Neutrophil (primary cell): ENCODE measurements at regions not wholly inside any gene's neighbourhood (a gene's known extent, or its start where the extent isn't known, plus 50 kb on each side); places are given as distances from the start of the nearest gene placed in this dataset.

ENCODE experiments used
- H3K27ac ChIP-seq: fragments of 200-600 bp; sonication (generic); 2 replicates; pipeline ENCODE4 v1.5.1; 2016; ENCODE audit warnings: mild to moderate bottlenecking, moderate library complexity
- H3K27me3 ChIP-seq: fragments of 200-600 bp; sonication (generic); 2 replicates; pipeline ENCODE4 v1.6.0; 2016; ENCODE audit warnings: mild to moderate bottlenecking
- H3K36me3 ChIP-seq: fragments of 200-600 bp; sonication (generic); 2 replicates; pipeline ENCODE4 v1.5.1; 2017
- H3K4me1 ChIP-seq, 2 experiments: fragments of 200-600 bp in 1 of 2; sonication (generic) in 1 of 2; 1 replicate in 1 of 2; 2 replicates in 1 of 2; pipeline versions ENCODE4 v1.5.1 to v1.6.1; 2013 to 2016; ENCODE audit warnings: low read depth in 1 of 2, low read length in 1 of 2, mild to moderate bottlenecking in 1 of 2, moderate library complexity in 1 of 2; ENCODE audit not compliant: control insufficient read depth in 1 of 2, insufficient read depth in 1 of 2
- H3K4me3 ChIP-seq, 2 experiments: fragments of 200-600 bp in 1 of 2; sonication (generic) in 1 of 2; 1 replicate in 1 of 2; 2 replicates in 1 of 2; pipeline ENCODE4 v1.5.1; 2013 to 2016; ENCODE audit warnings: low read depth in 1 of 2, low read length in 1 of 2, mild to moderate bottlenecking in 1 of 2, moderate library complexity in 1 of 2
- H3K9me3 ChIP-seq: fragments of 200-600 bp; sonication (generic); 2 replicates; pipeline ENCODE4 v1.5.1; 2016
- TF ChIP-seq, protein P1 (sequence below): fragments of 200-600 bp; sonication (generic); IDR thresholded peaks from 2 replicates; pipeline ENCODE4 v1.5.1; 2016; ENCODE audit warnings: antibody characterized with exemption

DNA sequence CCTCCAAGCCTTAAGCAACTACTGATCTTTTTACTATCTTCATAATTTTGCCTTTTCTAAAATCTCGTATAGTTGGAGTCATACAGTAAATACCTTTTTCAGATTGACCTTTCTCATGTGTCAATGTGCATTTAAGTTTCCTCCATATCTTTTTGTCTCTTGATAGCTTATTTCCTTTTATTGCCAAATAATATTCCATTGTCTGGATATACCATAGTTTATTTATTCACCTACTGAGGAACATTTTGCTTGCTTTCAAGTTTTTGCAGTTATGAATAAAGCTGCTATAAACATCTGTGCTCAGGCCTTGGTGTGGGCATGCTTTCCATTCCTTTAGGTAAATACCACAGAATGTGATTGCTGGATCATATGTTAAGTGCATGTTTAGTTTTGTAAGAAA, 161.2 kb upstream of the GNAI1 start:
- Histone ChIP-seq H3K9me3 (no peaks in the 10 kb centered on the region), H3K36me3 (no peaks in the 10 kb centered on the region), H3K4me3 (no peak overlapping the region), H3K27me3 (no peaks in the 10 kb centered on the region), H3K4me1 (no peaks in the 10 kb centered on the region), H3K27ac (no peak overlapping the region)
- TF ChIP-seq, protein P1, sequence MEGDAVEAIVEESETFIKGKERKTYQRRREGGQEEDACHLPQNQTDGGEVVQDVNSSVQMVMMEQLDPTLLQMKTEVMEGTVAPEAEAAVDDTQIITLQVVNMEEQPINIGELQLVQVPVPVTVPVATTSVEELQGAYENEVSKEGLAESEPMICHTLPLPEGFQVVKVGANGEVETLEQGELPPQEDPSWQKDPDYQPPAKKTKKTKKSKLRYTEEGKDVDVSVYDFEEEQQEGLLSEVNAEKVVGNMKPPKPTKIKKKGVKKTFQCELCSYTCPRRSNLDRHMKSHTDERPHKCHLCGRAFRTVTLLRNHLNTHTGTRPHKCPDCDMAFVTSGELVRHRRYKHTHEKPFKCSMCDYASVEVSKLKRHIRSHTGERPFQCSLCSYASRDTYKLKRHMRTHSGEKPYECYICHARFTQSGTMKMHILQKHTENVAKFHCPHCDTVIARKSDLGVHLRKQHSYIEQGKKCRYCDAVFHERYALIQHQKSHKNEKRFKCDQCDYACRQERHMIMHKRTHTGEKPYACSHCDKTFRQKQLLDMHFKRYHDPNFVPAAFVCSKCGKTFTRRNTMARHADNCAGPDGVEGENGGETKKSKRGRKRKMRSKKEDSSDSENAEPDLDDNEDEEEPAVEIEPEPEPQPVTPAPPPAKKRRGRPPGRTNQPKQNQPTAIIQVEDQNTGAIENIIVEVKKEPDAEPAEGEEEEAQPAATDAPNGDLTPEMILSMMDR, result no peak

GRCh38 chr7:79971058-79971457, 163.6 kb upstream of the GNAI1 start:
- Histone ChIP-seq H3K27ac (no peak overlapping the region), H3K4me1 (no peaks in the 10 kb centered on the region), H3K27me3 (no peaks in the 10 kb centered on the region)

DNA sequence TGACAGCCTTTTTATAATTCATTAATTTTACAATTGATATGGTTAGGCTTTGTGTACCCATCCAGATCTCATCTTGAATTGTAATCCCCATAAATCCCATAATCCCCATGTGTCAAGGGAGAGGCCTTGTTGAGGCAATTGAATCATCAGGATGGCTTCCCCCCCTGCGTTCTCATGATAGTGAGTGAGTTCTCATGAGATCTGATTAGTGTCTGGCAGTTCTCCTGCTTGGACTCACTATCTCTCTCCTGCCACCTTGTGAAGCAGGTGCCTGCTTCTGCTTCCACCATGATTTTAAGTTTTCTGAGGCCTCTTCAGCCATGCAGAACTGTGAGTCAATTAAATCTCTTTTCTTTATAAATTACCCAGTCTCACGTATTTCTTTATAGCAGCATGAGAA, 165.7 kb upstream of the GNAI1 start:
- H3K4me3 ChIP-seq, result no peak overlapping the region
- H3K27ac ChIP-seq, result no peak overlapping the region
- no peaks in the 10 kb centered on the region for H3K4me1 ChIP-seq
- H3K27me3 ChIP-seq, result no peaks in the 10 kb centered on the region
- TF ChIP-seq, protein P1, result no peak
- no peaks in the 10 kb centered on the region for H3K9me3 ChIP-seq
- H3K36me3 ChIP-seq, result no peaks in the 10 kb centered on the region

More at GRCh38 chr7:79971058-79971457, 163.6 kb upstream of the GNAI1 start:
- TF ChIP-seq, protein P1, result no peak
- H3K36me3 ChIP-seq, result no peaks in the 10 kb centered on the region
- H3K9me3 ChIP-seq, result no peaks in the 10 kb centered on the region
- H3K4me3 ChIP-seq, result no peak overlapping the region

GRCh38 chr7:79968077-79968648, 166.5 kb upstream of the GNAI1 start:
- no peak overlapping the region for H3K27ac ChIP-seq
- no peak overlapping the region for H3K4me3 ChIP-seq
- H3K4me1 ChIP-seq, result no peaks in the 10 kb centered on the region
- H3K36me3 ChIP-seq, result no peaks in the 10 kb centered on the region
- no peaks in the 10 kb centered on the region for H3K9me3 ChIP-seq
- TF ChIP-seq, protein P1, result no peak
- H3K27me3 ChIP-seq, result no peaks in the 10 kb centered on the region

- Histone ChIP-seq H3K27ac (no peak overlapping the region), H3K9me3 (no peaks in the 10 kb centered on the region), H3K27me3 (no peaks in the 10 kb centered on the region), H3K4me3 (no peak overlapping the region), H3K4me1 (no peaks in the 10 kb centered on the region), H3K36me3 (no peaks in the 10 kb centered on the region)
- TF ChIP-seq, protein P1, result no peak
Measured at GRCh38 chr7:79965946-79966345, 168.7 kb upstream of the GNAI1 start.

GRCh38 chr7:79964463-79964862, 170.2 kb upstream of the GNAI1 start:
- H3K4me3 ChIP-seq, result no peak overlapping the region
- TF ChIP-seq, protein P1, result no peak
- H3K27me3 ChIP-seq, result no peaks in the 10 kb centered on the region

More at GRCh38 chr7:79964463-79964862, 170.2 kb upstream of the GNAI1 start:
- no peak overlapping the region for H3K27ac ChIP-seq
- no peaks in the 10 kb centered on the region for H3K36me3 ChIP-seq
- H3K4me1 ChIP-seq, result no peaks in the 10 kb centered on the region
- H3K9me3 ChIP-seq, result no peaks in the 10 kb centered on the region
